ENCODE measurements at regions not wholly inside any gene's neighbourhood (a gene's known extent, or its start where the extent isn't known, plus 50 kb on each side); places are given as distances from the start of the nearest gene placed in this dataset.
"Not testable (repeated sequence)": the region's sequence is repeated elsewhere in the genome, so short reads cannot be mapped to it uniquely, and the experiment has no call there.

GRCh38 chr10:36026081-36026480 is 384.0 kb upstream of the FZD8 start:
- no peak for DNase-seq

GRCh38 chr10:36023939-36024338 is 381.8 kb upstream of the FZD8 start:
- no peak for DNase-seq

DNA sequence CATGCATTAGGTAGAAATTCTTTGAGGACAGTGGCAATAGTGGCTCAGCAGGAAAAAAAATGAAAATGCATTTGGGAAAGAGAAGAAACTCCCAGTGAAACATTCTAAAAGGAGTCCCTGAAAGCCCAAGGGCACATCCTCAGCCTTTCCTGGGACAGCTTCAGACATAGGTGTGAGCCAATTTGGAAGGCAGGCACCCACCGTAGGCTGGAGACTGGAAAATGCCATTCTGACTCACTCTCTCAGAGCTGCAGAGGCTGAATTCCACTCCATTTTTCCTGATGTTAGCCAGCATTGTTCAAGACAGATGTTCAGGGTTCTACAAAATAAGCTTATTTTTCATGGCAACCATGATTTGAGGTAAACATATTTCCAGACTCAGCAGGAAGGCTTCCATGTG is 379.0 kb upstream of the FZD8 start:
- DNase-seq: no peak

DNA sequence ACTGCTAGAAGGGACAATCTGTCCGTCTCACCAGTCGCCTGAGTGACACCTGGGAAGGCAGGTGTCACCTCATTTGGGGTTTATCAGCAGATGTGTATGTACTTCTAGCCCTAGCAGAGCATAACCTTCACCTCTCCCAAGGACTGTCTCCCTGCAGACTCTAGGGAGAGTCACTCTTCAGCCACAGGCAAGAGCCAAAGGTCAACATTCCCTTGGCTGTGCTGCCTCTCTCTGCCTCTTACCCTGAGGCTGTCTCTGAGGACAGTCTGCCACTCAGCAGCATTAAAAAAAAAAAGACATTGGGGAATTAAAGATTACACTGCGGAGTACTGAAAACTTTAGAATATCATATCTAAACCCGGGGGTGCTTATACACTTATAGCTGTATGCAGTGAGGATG is 377.7 kb upstream of the FZD8 start:
- DNase-seq: no peak

GRCh38 chr10:36018996-36019395 is 376.9 kb upstream of the FZD8 start:
- no peak for DNase-seq

- no peak for DNase-seq
Measured at GRCh38 chr10:36017137-36017536, 375.0 kb upstream of the FZD8 start.

- DNase-seq: no peak
Measured at GRCh38 chr10:36007369-36007768, 365.3 kb upstream of the FZD8 start.

DNA sequence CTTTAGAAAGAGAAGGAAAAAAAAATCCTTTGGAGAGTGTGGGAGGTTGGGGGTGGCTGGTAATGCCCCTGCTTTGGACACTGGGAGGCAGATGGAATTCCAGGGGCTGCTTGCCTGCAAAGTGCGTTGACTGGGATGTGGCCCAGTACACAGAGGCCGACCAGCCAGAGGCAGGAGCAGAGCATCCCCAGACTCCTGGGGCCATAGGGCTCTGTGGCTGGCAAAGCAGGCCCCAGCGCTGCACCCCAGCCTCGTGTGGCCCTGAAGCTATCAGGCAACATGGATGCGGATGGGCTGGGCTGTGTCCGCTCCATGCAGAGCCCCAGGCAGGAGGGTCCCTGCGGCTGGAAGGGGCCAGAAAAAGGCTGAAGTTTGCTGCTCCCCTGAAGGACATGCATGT is 361.6 kb upstream of the FZD8 start:
- no peak for DNase-seq

DNA sequence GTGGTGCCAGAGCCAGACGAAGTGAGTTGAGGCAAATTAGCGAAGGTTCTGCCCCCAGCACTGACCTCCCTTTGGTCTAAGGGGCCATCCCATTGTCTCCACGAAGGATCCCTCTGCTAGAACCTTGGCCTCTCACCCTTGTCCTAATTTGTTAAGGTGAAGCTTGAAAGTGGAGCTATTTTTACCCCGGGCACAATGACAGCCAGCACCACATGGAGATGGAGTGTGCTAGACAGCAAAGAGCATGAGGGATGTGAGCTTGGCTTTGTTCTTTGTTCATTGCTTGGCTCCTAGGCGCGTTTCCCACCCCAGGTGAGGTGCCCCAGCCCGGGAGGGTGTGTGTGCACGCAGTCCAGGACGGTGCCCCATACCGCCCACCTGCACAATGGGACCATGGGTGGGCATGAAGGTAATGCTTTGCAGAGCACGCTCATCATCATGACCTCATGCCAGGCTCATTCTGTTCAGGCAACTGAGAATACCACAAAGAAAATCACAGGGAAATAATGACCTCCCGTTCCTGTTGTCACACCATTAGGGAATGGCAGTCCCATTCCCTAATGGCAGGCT is 361.0 kb upstream of the FZD8 start:
- DNase-seq: no peak

- no peak for DNase-seq
Measured at GRCh38 chr10:36002445-36002844, 360.3 kb upstream of the FZD8 start.

- not testable (repeated sequence) for DNase-seq
Measured at GRCh38 chr10:36000754-36001153, 358.7 kb upstream of the FZD8 start.

DNA sequence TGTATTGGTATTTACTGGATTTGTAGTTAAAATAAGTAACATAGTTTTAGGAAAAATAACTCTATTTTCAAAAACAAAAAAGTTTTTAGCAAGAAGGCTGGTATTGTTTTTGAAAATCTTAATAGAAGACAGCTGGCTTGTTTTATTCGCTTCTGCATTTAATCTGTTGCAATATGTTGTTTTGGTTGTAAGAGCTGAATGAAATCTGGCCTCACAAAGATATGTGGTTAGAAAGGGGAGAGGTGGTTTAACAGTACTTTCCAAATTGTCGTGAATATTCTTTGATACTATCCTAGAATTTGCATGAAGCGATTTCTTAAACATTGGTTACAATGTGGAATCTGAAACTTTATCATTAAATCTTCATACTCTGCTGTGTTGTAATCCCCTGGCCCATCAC is 355.9 kb upstream of the FZD8 start:
- no peak for DNase-seq

DNA sequence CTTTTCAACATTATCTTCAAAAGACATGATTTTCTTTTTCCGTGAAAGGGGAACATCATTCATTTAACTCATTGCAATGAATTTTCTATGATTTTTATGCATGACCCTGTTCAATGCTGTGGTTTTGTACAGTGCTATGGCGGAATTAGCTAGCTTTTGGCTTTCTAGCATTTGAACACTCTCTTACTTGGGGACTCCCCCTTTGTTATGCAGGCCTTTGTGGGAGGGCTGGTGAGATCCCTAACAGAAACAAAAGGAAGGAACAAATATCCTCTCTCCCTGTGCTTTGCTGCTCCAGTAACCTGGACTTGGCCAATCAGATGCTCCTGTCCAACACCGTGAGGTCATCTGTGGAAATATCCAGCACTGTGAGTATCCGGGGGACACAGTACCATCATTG is 353.4 kb upstream of the FZD8 start:
- no peak for DNase-seq

- no peak for DNase-seq
Measured at GRCh38 chr10:35993591-35994515, 351.8 kb upstream of the FZD8 start.

GRCh38 chr10:35992107-35992506 is 350.0 kb upstream of the FZD8 start:
- no peak for DNase-seq

DNA sequence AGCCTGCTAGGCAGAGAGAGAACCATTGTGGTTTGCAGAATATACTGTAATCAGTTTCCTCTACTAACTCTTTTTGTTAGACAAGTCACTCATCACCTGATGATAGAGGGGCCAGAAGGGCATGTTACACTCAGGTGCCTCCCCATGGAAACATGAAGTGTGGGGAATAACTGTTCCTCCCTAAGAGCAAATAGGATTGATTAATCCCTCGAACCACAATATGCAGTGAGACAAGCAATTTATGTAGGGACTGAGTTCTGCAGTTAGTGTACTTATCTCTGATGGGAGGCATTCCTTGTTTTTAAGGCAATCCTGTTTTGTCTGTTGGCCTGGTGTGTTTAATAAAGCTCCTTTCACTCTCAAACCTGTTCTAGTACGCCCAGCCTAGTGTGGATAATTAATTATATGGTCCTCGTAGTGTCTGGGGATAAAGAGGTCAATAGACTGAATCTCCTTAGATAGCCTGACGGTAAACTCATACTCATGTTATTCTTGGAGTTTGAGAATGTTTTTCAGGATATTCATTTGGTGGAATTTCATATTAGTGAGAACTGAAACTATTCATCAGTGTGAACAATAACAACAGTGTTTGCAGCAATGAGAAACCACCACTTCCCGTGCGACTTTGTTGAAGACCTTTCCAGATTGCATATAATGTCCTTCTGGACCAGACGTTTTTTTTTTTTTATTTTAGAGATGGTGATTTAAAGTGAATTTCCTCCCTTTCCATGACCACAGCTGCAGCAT is 344.8 kb upstream of the FZD8 start:
- DNase-seq: no peak

GRCh38 chr10:35979116-35979515 is 337.0 kb upstream of the FZD8 start:
- no peak for DNase-seq

GRCh38 chr10:35973912-35974591 is 332.0 kb upstream of the FZD8 start:
- not testable (repeated sequence) for DNase-seq

GRCh38 chr10:35972275-35972674 is 330.2 kb upstream of the FZD8 start:
- no peak for DNase-seq

GRCh38 chr10:35971397-35971796 is 329.3 kb upstream of the FZD8 start:
- no peak for DNase-seq

DNA sequence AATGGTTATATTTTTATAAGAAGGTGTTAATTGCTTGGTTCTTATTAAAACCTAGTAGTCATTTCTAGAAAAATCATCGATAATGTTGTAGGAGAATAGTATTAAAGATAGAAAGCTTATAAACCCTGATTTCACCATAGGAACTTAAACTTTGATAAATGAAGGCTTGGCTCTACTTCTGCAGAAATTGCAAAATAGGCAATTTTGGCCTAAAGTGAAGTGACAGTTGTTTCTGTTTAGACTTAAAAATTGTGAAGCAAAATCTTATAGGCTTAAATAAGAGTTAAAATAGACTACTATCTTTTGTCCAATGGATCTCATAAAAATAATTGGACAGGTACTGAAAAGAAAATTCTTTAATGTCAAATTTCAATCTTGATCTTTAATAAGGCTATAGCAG is 321.6 kb upstream of the FZD8 start:
- DNase-seq: no peak

DNA sequence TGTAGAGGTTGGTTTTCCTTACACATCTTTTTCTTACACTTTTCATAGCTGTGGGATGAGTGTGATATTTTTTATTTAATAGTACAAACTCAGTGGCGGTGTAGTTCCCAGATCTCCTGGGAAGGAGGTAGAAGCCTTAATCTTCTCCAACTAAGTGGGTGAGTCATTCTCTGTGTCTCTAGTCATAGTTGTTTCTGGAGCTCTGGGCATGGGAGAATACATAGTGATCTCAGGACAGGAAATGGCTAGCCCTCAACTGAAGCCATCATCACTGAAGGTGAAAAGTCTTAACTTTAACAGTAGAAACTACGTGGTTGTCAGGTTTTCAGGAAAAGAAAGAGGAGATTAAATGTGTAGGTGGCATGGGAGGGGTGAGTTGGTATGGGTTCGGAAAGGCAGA is 319.4 kb upstream of the FZD8 start:
- DNase-seq: no peak

- DNase-seq: no peak
Measured at GRCh38 chr10:35959252-35959651, 317.2 kb upstream of the FZD8 start.

All from AML-193 (cell line).